H1 (cell line): ENCODE measurements at regions not wholly inside any gene's neighbourhood (a gene's known extent, or its start where the extent isn't known, plus 50 kb on each side); places are given as distances from the start of the nearest gene placed in this dataset.

Experiments
- CTCF ChIA-PET: fragments of 300-600 bp; sonication (Branson Sonifier 250); formaldehyde crosslinking; loops from one replicate; lab custom pipeline; 2021; ENCODE audit not compliant: partially characterized antibody; lab: Charles Lee
- POLR2A ChIA-PET: fragments of 300-600 bp; sonication (Branson Sonifier 250); formaldehyde crosslinking; loops from one replicate; lab custom pipeline; 2021; ENCODE audit warnings: inconsistent platforms; ENCODE audit not compliant: partially characterized antibody; lab: Charles Lee
- DNase-seq, 2 experiments: peaks; one replicate each; pipeline versions ENCODE4 v3.0.0 to v3.0.0-alpha.2; 2010 to 2022; ENCODE audit warnings: low spot score in 2 of 2, low read depth in 1 of 2, mixed read lengths in 1 of 2
- FAIRE-seq: peaks from 2 replicates; lab custom pipeline; 2011; peaks lifted over from hg19 to GRCh38; lab: Jason Lieb, UNC
- H2AFZ ChIP-seq: 2 replicates; pipeline ENCODE4 v1.8.1; 2012; ENCODE audit warnings: low read length, inconsistent platforms
- H2AK5ac ChIP-seq: 2 replicates; pipeline ENCODE4 v1.6.1; 2013; ENCODE audit warnings: low read depth, low read length
- H2BK120ac ChIP-seq: replicated peaks from 2 replicates; pipeline ENCODE3; 2013; ENCODE audit warnings: low read depth, low read length, inconsistent platforms
- H2BK12ac ChIP-seq: 2 replicates; pipeline ENCODE4 v1.6.1; 2013; ENCODE audit warnings: low read depth, low read length
- H2BK15ac ChIP-seq: 2 replicates; pipeline ENCODE4 v1.6.1; 2013; ENCODE audit warnings: low read length
- H2BK20ac ChIP-seq: 2 replicates; pipeline ENCODE4 v1.6.1; 2013; ENCODE audit warnings: low read length
- H2BK5ac ChIP-seq: 2 replicates; pipeline ENCODE4 v1.6.1; 2013; ENCODE audit warnings: low read depth, low read length
- H3K14ac ChIP-seq: 2 replicates; pipeline ENCODE4 v1.6.1; 2013; ENCODE audit warnings: inconsistent platforms; ENCODE audit not compliant: insufficient read length
- H3K18ac ChIP-seq: 2 replicates; pipeline ENCODE4 v1.6.1; 2013; ENCODE audit warnings: low read length; ENCODE audit errors: extremely low read depth
- H3K23ac ChIP-seq: 2 replicates; pipeline ENCODE4 v1.6.1; 2013; ENCODE audit warnings: inconsistent platforms; ENCODE audit not compliant: insufficient read length
- H3K23me2 ChIP-seq: 2 replicates; pipeline ENCODE4 v1.6.1; 2013; ENCODE audit warnings: low read depth, low read length
- H3K27ac ChIP-seq: 2 replicates; pipeline ENCODE4 v1.6.1; 2011; ENCODE audit warnings: low read depth, low read length, inconsistent platforms
- H3K27me3 ChIP-seq, 4 experiments: replicated peaks in 1 of 4; 1 replicate in 1 of 4; 2 replicates in 3 of 4; pipeline versions ENCODE4 v1.6.1 to v1.8.1; 2011 to 2013; ENCODE audit warnings: low read length in 3 of 4, mild to moderate bottlenecking in 3 of 4, inconsistent platforms in 2 of 4, mixed read lengths in 2 of 4, moderate library complexity in 1 of 4; ENCODE audit not compliant: control insufficient read depth in 3 of 4, insufficient read depth in 3 of 4; ENCODE audit errors: extremely low read depth in 1 of 4
- H3K36me3 ChIP-seq, 4 experiments: 2 replicates each; pipeline versions ENCODE4 v1.6.1 to v1.8.1; 2011 to 2013; ENCODE audit warnings: mild to moderate bottlenecking in 4 of 4, low read length in 3 of 4, moderate library complexity in 2 of 4, control low read depth in 1 of 4, inconsistent platforms in 1 of 4; ENCODE audit not compliant: insufficient read depth in 4 of 4, control insufficient read depth in 2 of 4
- H3K4ac ChIP-seq: replicated peaks from 2 replicates; pipeline ENCODE3; 2013; ENCODE audit warnings: low read length, low read depth, mixed read lengths, inconsistent platforms; ENCODE audit not compliant: insufficient read length
- H3K4me1 ChIP-seq, 4 experiments: replicated peaks in 1 of 4; 1 replicate in 1 of 4; 2 replicates in 3 of 4; pipeline versions ENCODE4 v1.6.1 to v1.8.1; 2011 to 2013; ENCODE audit warnings: low read length in 3 of 4, inconsistent platforms in 2 of 4, mixed read lengths in 1 of 4; ENCODE audit not compliant: insufficient read depth in 4 of 4, control insufficient read depth in 3 of 4
- H3K4me2 ChIP-seq, 2 experiments: 2 replicates each; pipeline versions ENCODE4 v1.6.1 to v1.8.1; 2011 to 2013; ENCODE audit warnings: low read depth in 2 of 2, low read length in 2 of 2, control low read depth in 1 of 2, inconsistent platforms in 1 of 2, mild to moderate bottlenecking in 1 of 2; ENCODE audit not compliant: insufficient read depth in 1 of 2
- H3K4me3 ChIP-seq, 4 experiments: fragments of 200-600, 300-600 bp in 1 of 4; sonication (generic), shearing (Covaris generic), sonication (Bioruptor Twin) in 1 of 4; 2 replicates each; pipeline versions ENCODE4 v1.5.1 to v1.8.1; 2011 to 2016; ENCODE audit warnings: low read length in 4 of 4, low read depth in 3 of 4, control low read depth in 2 of 4, inconsistent platforms in 2 of 4, mild to moderate bottlenecking in 2 of 4, mixed read lengths in 1 of 4, moderate library complexity in 1 of 4; ENCODE audit not compliant: insufficient read depth in 2 of 4; ENCODE audit errors: extremely low read depth in 1 of 4
- H3K56ac ChIP-seq: replicated peaks from 2 replicates; pipeline ENCODE3; 2013; ENCODE audit warnings: low read depth, mild to moderate bottlenecking, mixed read lengths, low read length, inconsistent platforms; ENCODE audit not compliant: insufficient read length
- H3K79me1 ChIP-seq: 2 replicates; pipeline ENCODE4 v1.6.1; 2013; ENCODE audit warnings: low read depth, low read length, control low read depth
- H3K79me2 ChIP-seq, 2 experiments: 2 replicates each; pipeline versions ENCODE4 v1.6.1 to v1.8.1; 2012 to 2013; ENCODE audit warnings: low read length in 2 of 2, mild to moderate bottlenecking in 2 of 2, inconsistent platforms in 1 of 2; ENCODE audit not compliant: insufficient read depth in 2 of 2, control insufficient read depth in 1 of 2
- H3K9ac ChIP-seq, 4 experiments: replicated peaks in 1 of 4; 1 replicate in 1 of 4; 2 replicates in 3 of 4; pipeline versions ENCODE4 v1.6.1 to v1.8.1; 2011 to 2013; ENCODE audit warnings: low read depth in 3 of 4, low read length in 3 of 4, control low read depth in 2 of 4, mild to moderate bottlenecking in 2 of 4, moderate library complexity in 2 of 4, inconsistent platforms in 1 of 4; ENCODE audit errors: extremely low read depth in 1 of 4
- H3K9me3 ChIP-seq, 2 experiments: 2 replicates each; pipeline versions ENCODE4 v1.6.1 to v1.8.1; 2012 to 2013; ENCODE audit warnings: mild to moderate bottlenecking in 2 of 2, moderate library complexity in 2 of 2, control low read depth in 1 of 2, inconsistent platforms in 1 of 2, low read depth in 1 of 2, low read length in 1 of 2, mixed read lengths in 1 of 2; ENCODE audit not compliant: insufficient read depth in 2 of 2
- H4K20me1 ChIP-seq, 2 experiments: replicated peaks in 1 of 2; 2 replicates each; pipeline versions ENCODE3 to v1.8.1; 2011 to 2013; ENCODE audit warnings: inconsistent platforms in 2 of 2, low read length in 2 of 2, mild to moderate bottlenecking in 1 of 2; ENCODE audit not compliant: insufficient read depth in 2 of 2, control insufficient read depth in 1 of 2
- H4K5ac ChIP-seq: 2 replicates; pipeline ENCODE4 v1.6.1; 2013; ENCODE audit warnings: low read length, low read depth, mixed read lengths, inconsistent platforms; ENCODE audit not compliant: insufficient read length
- H4K8ac ChIP-seq: 2 replicates; pipeline ENCODE4 v1.8.0; 2013; ENCODE audit warnings: mild to moderate bottlenecking, moderate library complexity, low read length, inconsistent platforms; ENCODE audit not compliant: insufficient read depth; ENCODE audit errors: extremely low read depth
- H4K91ac ChIP-seq: replicated peaks from 2 replicates; pipeline ENCODE3; 2013; ENCODE audit warnings: low read length, mixed read lengths, inconsistent platforms; ENCODE audit not compliant: insufficient read length
- ASH2L ChIP-seq: fragments of 200-600, 300-600 bp; sonication (generic); IDR thresholded peaks from one replicate; pipeline ENCODE4 v1.7.1; 2017; ENCODE audit warnings: low read length
- CBX5 ChIP-seq: fragments of 300-800, 300-1000 bp; sonication (generic); IDR thresholded peaks from 2 replicates; pipeline ENCODE4 v1.7.1; 2016; ENCODE audit warnings: antibody characterized with exemption, low read length, low read depth
- CTCF ChIP-seq, 3 experiments: IDR thresholded peaks; 1 replicate in 2 of 3; 2 replicates in 1 of 3; pipeline versions ENCODE4 v1.5.1 to v1.6.1; 2011; ENCODE audit warnings: low read length in 3 of 3, mild to moderate bottlenecking in 3 of 3, inconsistent platforms in 2 of 3, low read depth in 1 of 3, moderate library complexity in 1 of 3; ENCODE audit not compliant: insufficient read depth in 1 of 3; ENCODE audit errors: control extremely low read depth in 1 of 3
- GABPA ChIP-seq: IDR thresholded peaks from 2 replicates; pipeline ENCODE4 v1.6.1; 2011; ENCODE audit warnings: mild to moderate bottlenecking, low read length, moderate library complexity, borderline replicate concordance; ENCODE audit not compliant: insufficient read depth
- HDAC2 ChIP-seq, 2 experiments: fragments of 300-600 bp in 1 of 2; sonication (generic) in 1 of 2; IDR thresholded peaks; 2 replicates each; pipeline ENCODE4 v1.6.1; 2011 to 2012; ENCODE audit warnings: low read depth in 2 of 2, low read length in 2 of 2, mild to moderate bottlenecking in 2 of 2, moderate library complexity in 2 of 2, borderline replicate concordance in 1 of 2, inconsistent platforms in 1 of 2
- HDAC6 ChIP-seq: IDR thresholded peaks from one replicate; pipeline ENCODE4 v1.7.1; 2012; ENCODE audit warnings: low read depth, mild to moderate bottlenecking, inconsistent platforms, low read length, moderate library complexity
- KDM4A ChIP-seq: IDR thresholded peaks from one replicate; pipeline ENCODE4 v1.7.1; 2012; ENCODE audit warnings: low read depth, mild to moderate bottlenecking, moderate library complexity, low read length, inconsistent platforms; ENCODE audit not compliant: severe bottlenecking
- POLR2A ChIP-seq, 2 experiments: IDR thresholded peaks; 1 replicate in 1 of 2; 2 replicates in 1 of 2; pipeline ENCODE4 v1.6.1; 2011; ENCODE audit warnings: low read depth in 2 of 2, low read length in 2 of 2, mild to moderate bottlenecking in 2 of 2; ENCODE audit errors: control extremely low read depth in 1 of 2
- RNF2 ChIP-seq: fragments of 200-900, 300-1000 bp; sonication (generic); IDR thresholded peaks from 2 replicates; pipeline ENCODE4 v1.7.1; 2016; ENCODE audit warnings: borderline replicate concordance, low read depth, mild to moderate bottlenecking, antibody characterized with exemption, low read length; ENCODE audit not compliant: poor library complexity, severe bottlenecking; ENCODE audit errors: missing control alignments
- SRF ChIP-seq: IDR thresholded peaks from 2 replicates; pipeline ENCODE4 v1.6.1; 2011; ENCODE audit warnings: mild to moderate bottlenecking, low read depth, low read length, moderate library complexity
- TCF12 ChIP-seq: IDR thresholded peaks from 2 replicates; pipeline ENCODE4 v1.6.1; 2011; ENCODE audit warnings: low read depth, mild to moderate bottlenecking, low read length
- USF2 ChIP-seq: IDR thresholded peaks from 2 replicates; pipeline ENCODE4 v1.6.1; 2011; ENCODE audit warnings: low read length, improper control_type of control experiment

- H2BK5ac ChIP-seq: no peak overlapping the region
- H3K56ac ChIP-seq: no peak overlapping the region
- no peak overlapping the region for H2BK20ac ChIP-seq
- H4K8ac ChIP-seq: no peak overlapping the region
- no peak overlapping the region for H4K5ac ChIP-seq
- no peak overlapping the region for H2AFZ ChIP-seq
- H2AK5ac ChIP-seq: no peak overlapping the region
- no peak overlapping the region for H3K27ac ChIP-seq
- H3K18ac ChIP-seq: no peak overlapping the region
- no peaks in the 10 kb centered on the region for H3K9me3 ChIP-seq
- no peaks in the 10 kb centered on the region for H3K79me2 ChIP-seq
- H4K91ac ChIP-seq: no peak overlapping the region
- H3K4me1 ChIP-seq: no peaks in the 10 kb centered on the region
- H2BK120ac ChIP-seq: no peak overlapping the region
- H3K9ac ChIP-seq: no peak overlapping the region
- H3K4me3 ChIP-seq: no peak overlapping the region
- no peaks in the 10 kb centered on the region for H3K23me2 ChIP-seq
- ChIA-PET CTCF (no interaction called here), POLR2A (no interaction called here)
- H3K23ac ChIP-seq: no peak overlapping the region
- H3K27me3 ChIP-seq: no peaks in the 10 kb centered on the region
- H3K79me1 ChIP-seq: no peaks in the 10 kb centered on the region
- no peaks in the 10 kb centered on the region for H3K36me3 ChIP-seq
- no peak overlapping the region for H3K4me2 ChIP-seq
- FAIRE-seq: no peak
- H3K4ac ChIP-seq: no peak overlapping the region
- no peak overlapping the region for H3K14ac ChIP-seq
- DNase-seq: no peak
- H2BK15ac ChIP-seq: no peak overlapping the region
- no peaks in the 10 kb centered on the region for H4K20me1 ChIP-seq
- no peak overlapping the region for H2BK12ac ChIP-seq
- TF ChIP-seq HDAC6: no peak
- TF ChIP-seq CTCF (IDR thresholded peaks at IDR 0.05; ENCODE audit: control extremely low read depth in 1 of 3, insufficient read depth in 1 of 3, low read depth in 1 of 3, low read length in 3 of 3): no peak
- no peak for TF ChIP-seq HDAC2 (IDR thresholded peaks at IDR 0.05; ENCODE audit: borderline replicate concordance in 1 of 2, low read depth in 2 of 2, low read length in 2 of 2)
- no peak for TF ChIP-seq SRF
- TF ChIP-seq KDM4A: no peak
- TF ChIP-seq RNF2: no peak
- TF ChIP-seq CBX5: no peak
- no peak for TF ChIP-seq TCF12
- TF ChIP-seq ASH2L: no peak
- no peak for TF ChIP-seq GABPA
- TF ChIP-seq USF2: no peak
- no peak for TF ChIP-seq POLR2A (IDR thresholded peaks at IDR 0.05; ENCODE audit: control extremely low read depth in 1 of 2, low read depth in 2 of 2, low read length in 2 of 2)
Observed at GRCh38 chr4:188511431-188511830, 372.2 kb downstream of the TRIML1 start.
